Left forelimb (tissue), 1 donor: ENCODE measurements at regions not wholly inside any gene's neighbourhood (a gene's known extent, or its start where the extent isn't known, plus 50 kb on each side); places are given as distances from the start of the nearest gene placed in this dataset.

Experiments
- DNase-seq: peaks from one replicate; pipeline ENCODE4 v3.0.0-alpha.2; 2018; ENCODE audit warnings: low spot score

- DNase-seq = no peak
Observed at GRCh38 chr18:39801848-39802247, 2153.2 kb upstream of the PIK3C3 start.

- DNase-seq = no peak
Observed at GRCh38 chr18:39801010-39801409, 2154.0 kb upstream of the PIK3C3 start.

- DNase-seq = no peak
Observed at GRCh38 chr18:39799006-39799405, 2156.0 kb upstream of the PIK3C3 start.

GRCh38 chr18:39796393-39796792 lies 2158.6 kb upstream of the PIK3C3 start:
- DNase-seq = no peak

GRCh38 chr18:39795350-39795749 lies 2159.7 kb upstream of the PIK3C3 start:
- DNase-seq = no peak

GRCh38 chr18:39793609-39794008 lies 2161.4 kb upstream of the PIK3C3 start:
- no peak for DNase-seq

GRCh38 chr18:39788383-39788782 lies 2166.7 kb upstream of the PIK3C3 start:
- DNase-seq = no peak

- DNase-seq = no peak
Observed at GRCh38 chr18:39786477-39786876, 2168.6 kb upstream of the PIK3C3 start.

GRCh38 chr18:39784541-39784940 lies 2170.5 kb upstream of the PIK3C3 start:
- DNase-seq = no peak

GRCh38 chr18:39781565-39781964 lies 2173.5 kb upstream of the PIK3C3 start:
- no peak for DNase-seq

- no peak for DNase-seq
Observed at GRCh38 chr18:39780774-39781173, 2174.3 kb upstream of the PIK3C3 start.

- no peak for DNase-seq
Observed at GRCh38 chr18:39779926-39780325, 2175.1 kb upstream of the PIK3C3 start.

- DNase-seq = no peak
Observed at GRCh38 chr18:39776766-39777165, 2178.3 kb upstream of the PIK3C3 start.

GRCh38 chr18:39774957-39775598 lies 2180.0 kb upstream of the PIK3C3 start:
- no peak for DNase-seq

GRCh38 chr18:39773646-39774045 lies 2181.4 kb upstream of the PIK3C3 start:
- DNase-seq = no peak

GRCh38 chr18:39772155-39772919 lies 2182.7 kb upstream of the PIK3C3 start:
- no peak for DNase-seq

GRCh38 chr18:39770399-39770798 lies 2184.6 kb upstream of the PIK3C3 start:
- DNase-seq = no peak

- DNase-seq = no peak
Observed at GRCh38 chr18:39764873-39765272, 2190.2 kb upstream of the PIK3C3 start.

- no peak for DNase-seq
Observed at GRCh38 chr18:39761273-39761672, 2193.8 kb upstream of the PIK3C3 start.

- DNase-seq = no peak
Observed at GRCh38 chr18:39759926-39760325, 2194.3 kb upstream of the CELF4 start.

GRCh38 chr18:39753178-39753577 lies 2187.6 kb upstream of the CELF4 start:
- no peak for DNase-seq

GRCh38 chr18:39752351-39752750 lies 2186.8 kb upstream of the CELF4 start:
- DNase-seq = no peak

- DNase-seq = no peak
Observed at GRCh38 chr18:39751921-39752320, 2186.3 kb upstream of the CELF4 start.

- no peak for DNase-seq
Observed at GRCh38 chr18:39751161-39751560, 2185.6 kb upstream of the CELF4 start.
